ENCODE measurements at regions not wholly inside any gene's neighbourhood (a gene's known extent, or its start where the extent isn't known, plus 50 kb on each side); places are given as distances from the start of the nearest gene placed in this dataset.

DNA sequence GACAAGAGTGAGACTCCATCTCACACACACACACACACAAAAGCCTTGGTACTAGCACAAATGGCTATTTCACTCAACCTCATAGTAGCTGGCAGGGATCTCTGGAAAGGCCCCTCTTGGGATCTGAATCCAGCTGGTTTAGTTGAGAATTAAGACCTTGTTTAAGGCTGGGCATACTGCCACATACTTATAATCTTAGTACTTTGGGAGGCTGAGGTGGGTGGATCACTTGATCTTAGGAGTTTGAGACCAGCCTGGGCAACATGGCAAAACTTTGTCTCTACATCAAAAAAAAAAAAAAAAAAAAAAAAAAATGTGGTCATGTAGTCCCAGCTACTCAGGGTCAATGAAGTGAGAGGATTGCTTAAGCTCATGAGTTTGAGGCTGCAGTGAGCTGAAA, 628.3 kb downstream of the MMUT start:
- TF ChIP-seq, protein P1, sequence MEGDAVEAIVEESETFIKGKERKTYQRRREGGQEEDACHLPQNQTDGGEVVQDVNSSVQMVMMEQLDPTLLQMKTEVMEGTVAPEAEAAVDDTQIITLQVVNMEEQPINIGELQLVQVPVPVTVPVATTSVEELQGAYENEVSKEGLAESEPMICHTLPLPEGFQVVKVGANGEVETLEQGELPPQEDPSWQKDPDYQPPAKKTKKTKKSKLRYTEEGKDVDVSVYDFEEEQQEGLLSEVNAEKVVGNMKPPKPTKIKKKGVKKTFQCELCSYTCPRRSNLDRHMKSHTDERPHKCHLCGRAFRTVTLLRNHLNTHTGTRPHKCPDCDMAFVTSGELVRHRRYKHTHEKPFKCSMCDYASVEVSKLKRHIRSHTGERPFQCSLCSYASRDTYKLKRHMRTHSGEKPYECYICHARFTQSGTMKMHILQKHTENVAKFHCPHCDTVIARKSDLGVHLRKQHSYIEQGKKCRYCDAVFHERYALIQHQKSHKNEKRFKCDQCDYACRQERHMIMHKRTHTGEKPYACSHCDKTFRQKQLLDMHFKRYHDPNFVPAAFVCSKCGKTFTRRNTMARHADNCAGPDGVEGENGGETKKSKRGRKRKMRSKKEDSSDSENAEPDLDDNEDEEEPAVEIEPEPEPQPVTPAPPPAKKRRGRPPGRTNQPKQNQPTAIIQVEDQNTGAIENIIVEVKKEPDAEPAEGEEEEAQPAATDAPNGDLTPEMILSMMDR (IDR thresholded peaks at IDR 0.05) = no peak
- TF ChIP-seq POLR2AphosphoS5 (IDR thresholded peaks at IDR 0.05) (no peak), POLR2A (IDR thresholded peaks at IDR 0.05) (no peak)

Measured in prostate gland (tissue), 2 donors.